Lung (tissue), 11 donors: ENCODE measurements at regions not wholly inside any gene's neighbourhood (a gene's known extent, or its start where the extent isn't known, plus 50 kb on each side); places are given as distances from the start of the nearest gene placed in this dataset.

Source experiments
- ATAC-seq: fragments of 200-7000 bp; cut with Tn5 transposase; one replicate; pipeline ENCODE4 v1.9.1; 2020; ENCODE audit warnings: moderate number of reproducible peaks; ENCODE audit not compliant: insufficient read depth, low FRiP score
- DNase-seq, 3 donors: peaks; one replicate each; pipeline ENCODE4 v3.0.0-alpha.2; 2013 to 2017
- H3K27ac ChIP-seq, 2 donors: one replicate each; pipeline ENCODE4 v1.5.1; 2013; ENCODE audit warnings: mild to moderate bottlenecking in 2 of 2, moderate library complexity in 2 of 2, control low read depth in 1 of 2, inconsistent platforms in 1 of 2, low read depth in 1 of 2, low read length in 1 of 2
- H3K27me3 ChIP-seq, 3 donors: one replicate each; pipeline ENCODE4 v1.5.1; 2013; ENCODE audit warnings: low read length in 2 of 3; ENCODE audit not compliant: control insufficient read depth in 3 of 3, insufficient read depth in 3 of 3
- H3K36me3 ChIP-seq, 4 donors: one replicate each; pipeline ENCODE4 v1.5.1; 2013; ENCODE audit warnings: low read length in 4 of 4, mild to moderate bottlenecking in 1 of 4, moderate library complexity in 1 of 4; ENCODE audit not compliant: control insufficient read depth in 4 of 4, insufficient read depth in 4 of 4
- H3K4me1 ChIP-seq, 5 donors: one replicate each; pipeline ENCODE4 v1.5.1; 2013; ENCODE audit warnings: low read length in 5 of 5, mild to moderate bottlenecking in 2 of 5, moderate library complexity in 1 of 5; ENCODE audit not compliant: control insufficient read depth in 5 of 5, insufficient read depth in 5 of 5
- H3K4me3 ChIP-seq: one replicate; pipeline ENCODE4 v1.5.1; 2013; ENCODE audit warnings: mild to moderate bottlenecking, control low read depth, moderate library complexity
- H3K9ac ChIP-seq, 2 donors: one replicate each; pipeline ENCODE4 v1.5.1; 2013; ENCODE audit warnings: low read length in 2 of 2, control low read depth in 1 of 2; ENCODE audit not compliant: insufficient read depth in 1 of 2
- H3K9me3 ChIP-seq, 4 donors: one replicate each; pipeline ENCODE4 v1.5.1; 2013; ENCODE audit warnings: low read length in 3 of 4, mild to moderate bottlenecking in 1 of 4, moderate library complexity in 1 of 4; ENCODE audit not compliant: control insufficient read depth in 4 of 4, insufficient read depth in 3 of 4
- WGBS, 2 donors: extraction: QIAGEN DNeasy Blood & Tissue Kit; methylation state at CpG; one replicate each; pipeline ENCODE4 v1.1.7; 2013; 5-methylcytosine and 5-hydroxymethylcytosine counted together
- TF ChIP-seq, protein P1 (sequence below): IDR thresholded peaks from 2 replicates; pipeline ENCODE4 v1.5.1; 2012; ENCODE audit warnings: mild to moderate bottlenecking; ENCODE audit errors: control extremely low read depth, extremely low read depth
- donor health status: control.
- donor health status: control.
- donor health status: Bipolar disorder and iron deficiency.
- donor health status: healthy.
- donor health status: DM: yes; HTN: yes; CAD: no.

DNA sequence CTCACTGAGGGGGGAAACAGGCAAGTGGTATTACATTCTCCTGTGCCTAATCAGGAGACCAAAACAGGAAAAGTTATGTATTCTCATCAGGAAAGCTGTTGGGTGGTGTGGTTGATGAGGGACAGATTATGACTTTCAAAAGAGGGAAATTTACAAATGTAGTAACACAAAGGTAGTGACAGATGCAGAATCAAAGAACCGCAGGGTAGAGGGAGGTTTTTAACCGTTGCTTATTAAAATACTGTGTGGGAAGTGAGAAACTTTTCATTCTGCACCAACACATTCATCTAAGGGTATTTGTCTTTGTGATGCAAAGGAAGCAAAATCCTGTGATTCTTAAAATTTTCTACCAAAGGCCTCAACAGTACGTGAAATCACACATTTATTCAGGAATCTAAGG, 288.2 kb upstream of the MAN1A1 start:
- no peak overlapping the region for H3K27ac ChIP-seq
- H3K27me3 ChIP-seq = no peaks in the 10 kb centered on the region
- TF ChIP-seq, protein P1, sequence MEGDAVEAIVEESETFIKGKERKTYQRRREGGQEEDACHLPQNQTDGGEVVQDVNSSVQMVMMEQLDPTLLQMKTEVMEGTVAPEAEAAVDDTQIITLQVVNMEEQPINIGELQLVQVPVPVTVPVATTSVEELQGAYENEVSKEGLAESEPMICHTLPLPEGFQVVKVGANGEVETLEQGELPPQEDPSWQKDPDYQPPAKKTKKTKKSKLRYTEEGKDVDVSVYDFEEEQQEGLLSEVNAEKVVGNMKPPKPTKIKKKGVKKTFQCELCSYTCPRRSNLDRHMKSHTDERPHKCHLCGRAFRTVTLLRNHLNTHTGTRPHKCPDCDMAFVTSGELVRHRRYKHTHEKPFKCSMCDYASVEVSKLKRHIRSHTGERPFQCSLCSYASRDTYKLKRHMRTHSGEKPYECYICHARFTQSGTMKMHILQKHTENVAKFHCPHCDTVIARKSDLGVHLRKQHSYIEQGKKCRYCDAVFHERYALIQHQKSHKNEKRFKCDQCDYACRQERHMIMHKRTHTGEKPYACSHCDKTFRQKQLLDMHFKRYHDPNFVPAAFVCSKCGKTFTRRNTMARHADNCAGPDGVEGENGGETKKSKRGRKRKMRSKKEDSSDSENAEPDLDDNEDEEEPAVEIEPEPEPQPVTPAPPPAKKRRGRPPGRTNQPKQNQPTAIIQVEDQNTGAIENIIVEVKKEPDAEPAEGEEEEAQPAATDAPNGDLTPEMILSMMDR = no peak
- no peak overlapping the region for H3K4me3 ChIP-seq
- no peaks in the 10 kb centered on the region for H3K4me1 ChIP-seq
- DNase-seq (no peak), ATAC-seq (no peak)
- peaks cover 0 to 2% (median 0%) of the 10 kb centered on the region in 4 donors for H3K9me3 ChIP-seq
- H3K9ac ChIP-seq = no peak overlapping the region
- WGBS, 2 donors = 27 to 47% methylated on average over 3 of the region's 3 CpGs
- H3K36me3 ChIP-seq = no peaks in the 10 kb centered on the region

DNA sequence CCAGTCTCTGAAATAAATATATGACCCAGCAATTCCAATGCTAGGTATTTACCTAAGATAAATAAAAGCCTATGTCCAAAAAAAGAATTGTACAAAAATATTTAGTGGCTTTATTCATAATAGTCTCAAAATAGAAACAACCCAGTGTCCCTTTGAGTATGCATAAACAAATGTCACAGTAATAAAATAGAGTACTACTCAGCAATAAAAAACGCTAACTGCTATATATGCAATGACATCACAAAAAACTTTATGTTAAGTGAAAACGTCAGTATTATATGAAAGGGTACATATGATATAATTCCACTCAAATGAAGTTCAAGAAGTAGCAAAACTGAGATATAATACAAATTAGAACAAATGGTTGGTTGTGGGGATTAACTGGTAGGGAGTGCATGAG, 286.5 kb upstream of the MAN1A1 start:
- Histone ChIP-seq H3K4me1 (no peaks in the 10 kb centered on the region), H3K9me3 (no peaks in the 10 kb centered on the region), H3K27ac (no peak overlapping the region), H3K27me3 (no peaks in the 10 kb centered on the region), H3K36me3 (no peaks in the 10 kb centered on the region), H3K4me3 (no peak overlapping the region), H3K9ac (no peak overlapping the region)
- 84 to 85% methylated on average over 2 of the region's 2 CpGs for WGBS, 2 donors
- no peak for DNase-seq
- no peak for ATAC-seq
- TF ChIP-seq, protein P1 = no peak

DNA sequence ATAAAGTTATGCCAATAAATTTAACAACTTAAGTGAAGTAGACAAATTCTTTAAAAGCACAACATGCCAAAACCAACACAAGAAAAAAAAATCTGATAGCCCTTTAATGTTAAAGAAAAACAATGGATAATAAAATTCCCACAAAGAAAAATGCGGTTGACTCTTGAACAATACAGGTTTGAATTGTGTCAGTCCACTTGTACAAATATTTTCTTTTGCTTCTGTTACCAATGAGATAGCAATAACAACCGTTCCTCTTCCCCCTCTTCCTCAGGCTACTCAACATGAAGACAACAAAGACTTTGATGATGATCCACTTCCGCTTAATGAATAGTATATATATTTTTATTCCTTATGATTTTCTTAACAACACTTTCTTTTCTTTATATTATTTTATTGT, 283.9 kb upstream of the MAN1A1 start:
- Histone ChIP-seq H3K4me3 (no peak overlapping the region), H3K9ac (no peak overlapping the region), H3K27ac (no peak overlapping the region), H3K4me1 (peaks cover 0 to 7% (median 0%) of the 10 kb centered on the region in 5 donors), H3K36me3 (no peaks in the 10 kb centered on the region), H3K27me3 (no peaks in the 10 kb centered on the region), H3K9me3 (no peaks in the 10 kb centered on the region)
- no peak for ATAC-seq
- DNase-seq = no peak
- TF ChIP-seq, protein P1 = no peak
- WGBS, 2 donors = 65 to 76% methylated on average over 3 of the region's 3 CpGs

DNA sequence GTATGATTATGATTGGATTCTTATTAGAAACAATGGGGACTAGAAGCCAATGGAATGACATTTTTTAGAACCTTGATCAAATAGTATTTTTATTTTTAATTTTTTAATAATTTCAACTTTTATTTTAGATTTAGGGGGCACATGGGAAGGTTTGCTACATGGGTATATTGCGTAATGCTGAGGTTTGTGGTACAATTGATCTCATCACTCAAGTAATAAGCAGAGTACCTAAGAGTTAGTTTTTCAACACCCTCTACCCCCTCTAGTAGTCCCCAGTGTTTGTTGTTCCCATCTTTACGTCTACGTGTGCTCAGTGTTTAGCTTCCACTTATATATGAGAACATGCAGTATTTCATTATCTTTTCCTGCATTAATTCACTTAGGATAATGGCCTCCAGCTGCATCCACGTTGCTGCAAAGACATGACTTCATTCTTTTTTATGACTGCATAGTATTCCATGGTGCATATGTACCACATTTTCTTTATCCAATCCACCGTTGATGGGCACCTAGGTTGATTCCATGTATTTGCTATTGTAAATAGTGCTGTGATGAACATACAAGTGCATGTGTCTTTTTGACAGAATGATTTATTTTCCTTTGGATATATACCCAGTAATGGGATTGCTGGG, 281.1 kb upstream of the MAN1A1 start:
- Histone ChIP-seq H3K9ac (no peak overlapping the region), H3K4me3 (no peak overlapping the region), H3K4me1 (peaks cover 0 to 7% (median 0%) of the 10 kb centered on the region in 5 donors), H3K36me3 (no peaks in the 10 kb centered on the region), H3K9me3 (no peaks in the 10 kb centered on the region), H3K27me3 (no peaks in the 10 kb centered on the region), H3K27ac (no peak overlapping the region)
- WGBS, 2 donors = 79 to 89% methylated on average over 5 of the region's 5 CpGs
- no peak for DNase-seq
- no peak for ATAC-seq
- TF ChIP-seq, protein P1 = no peak
